ENCODE measurements at regions not wholly inside any gene's neighbourhood (a gene's known extent, or its start where the extent isn't known, plus 50 kb on each side); places are given as distances from the start of the nearest gene placed in this dataset.
"Not testable (repeated sequence)": the region's sequence is repeated elsewhere in the genome, so short reads cannot be mapped to it uniquely, and the experiment has no call there.

- TF ChIP-seq CTCF (IDR thresholded peaks at IDR 0.05; ENCODE audit: unreplicated experiment): no peak
Measured at GRCh38 chr7:90067171-90067570, 87.1 kb upstream of the STEAP1 start.

GRCh38 chr7:90070238-90070637, 84.0 kb upstream of the STEAP1 start:
- DNase-seq: peak; percentile 6
- BruUV-seq (replicated peaks); H3K4me1 Mint-ChIP-seq (ENCODE audit: low read depth, unreplicated experiment); H3K9me3 Mint-ChIP-seq (ENCODE audit: low read depth, unreplicated experiment); H3K27ac Mint-ChIP-seq (ENCODE audit: unreplicated experiment); H3K4me3 Mint-ChIP-seq (ENCODE audit: low read depth, unreplicated experiment); CTCF ChIA-PET; H3K27me3 Mint-ChIP-seq (ENCODE audit: unreplicated experiment); H3K36me3 Mint-ChIP-seq (ENCODE audit: insufficient read depth, unreplicated experiment); intact Hi-C loops (cut with micrococcal nuclease; ENCODE audit: unreplicated experiment): not testable (repeated sequence)

More at GRCh38 chr7:90067171-90067570, 87.1 kb upstream of the STEAP1 start:
- CTCF ChIA-PET: no interaction called here
- intact Hi-C loops (cut with micrococcal nuclease; ENCODE audit: unreplicated experiment): no loop called here
- H3K27ac Mint-ChIP-seq (ENCODE audit: unreplicated experiment): no peak overlapping the region
- no peaks in the 10 kb centered on the region for H3K4me1 Mint-ChIP-seq (ENCODE audit: low read depth, unreplicated experiment)
- no peaks in the 10 kb centered on the region for H3K27me3 Mint-ChIP-seq (ENCODE audit: unreplicated experiment)
- no TSS peak for BruUV-seq (replicated peaks)
- no peak overlapping the region for H3K4me3 Mint-ChIP-seq (ENCODE audit: low read depth, unreplicated experiment)
- no peaks in the 10 kb centered on the region for H3K9me3 Mint-ChIP-seq (ENCODE audit: low read depth, unreplicated experiment)
- H3K36me3 Mint-ChIP-seq (ENCODE audit: insufficient read depth, unreplicated experiment): no peaks in the 10 kb centered on the region
- no peak for DNase-seq

GRCh38 chr7:90078921-90079320, 75.3 kb upstream of the STEAP1 start:
- TF ChIP-seq CTCF (IDR thresholded peaks at IDR 0.05; ENCODE audit: unreplicated experiment): no peak
- Mint-ChIP-seq H3K27ac (ENCODE audit: unreplicated experiment) (no peak overlapping the region), H3K4me3 (ENCODE audit: low read depth, unreplicated experiment) (no peak overlapping the region), H3K36me3 (ENCODE audit: insufficient read depth, unreplicated experiment) (no peaks in the 10 kb centered on the region), H3K27me3 (ENCODE audit: unreplicated experiment) (no peaks in the 10 kb centered on the region), H3K4me1 (ENCODE audit: low read depth, unreplicated experiment) (no peaks in the 10 kb centered on the region), H3K9me3 (ENCODE audit: low read depth, unreplicated experiment) (no peaks in the 10 kb centered on the region)
- BruUV-seq (replicated peaks): no TSS peak
- CTCF ChIA-PET: no interaction called here
- intact Hi-C loops (cut with micrococcal nuclease; ENCODE audit: unreplicated experiment): no loop called here
- DNase-seq: no peak

GRCh38 chr7:90081621-90082020, 72.6 kb upstream of the STEAP1 start:
- no TSS peak for BruUV-seq (replicated peaks)
- H3K9me3 Mint-ChIP-seq (ENCODE audit: low read depth, unreplicated experiment): no peaks in the 10 kb centered on the region
- H3K27me3 Mint-ChIP-seq (ENCODE audit: unreplicated experiment): no peaks in the 10 kb centered on the region
- no peaks in the 10 kb centered on the region for H3K4me1 Mint-ChIP-seq (ENCODE audit: low read depth, unreplicated experiment)
- no peaks in the 10 kb centered on the region for H3K36me3 Mint-ChIP-seq (ENCODE audit: insufficient read depth, unreplicated experiment)
- H3K4me3 Mint-ChIP-seq (ENCODE audit: low read depth, unreplicated experiment): no peak overlapping the region
- DNase-seq: peak; percentile 0
- intact Hi-C loops (cut with micrococcal nuclease; ENCODE audit: unreplicated experiment): no loop called here
- TF ChIP-seq CTCF (IDR thresholded peaks at IDR 0.05; ENCODE audit: unreplicated experiment): no peak
- no peak overlapping the region for H3K27ac Mint-ChIP-seq (ENCODE audit: unreplicated experiment)
- CTCF ChIA-PET: interaction anchor here (0.9 kb wide), 1 partner anchor 244 kb away, joined by 3 read pairs; no protein-coding TSS in a partner anchor

GRCh38 chr7:90092506-90092905, 61.8 kb upstream of the STEAP1 start:
- no TSS peak for BruUV-seq (replicated peaks)
- TF ChIP-seq CTCF (IDR thresholded peaks at IDR 0.05; ENCODE audit: unreplicated experiment): no peak
- H3K36me3 Mint-ChIP-seq (ENCODE audit: insufficient read depth, unreplicated experiment): no peaks in the 10 kb centered on the region
- intact Hi-C loops (cut with micrococcal nuclease; ENCODE audit: unreplicated experiment): no loop called here
- DNase-seq: no peak
- CTCF ChIA-PET: interaction anchor here (0.6 kb wide), 1 partner anchor 1291 kb away, joined by 3 read pairs; no protein-coding TSS in a partner anchor
- H3K4me1 Mint-ChIP-seq (ENCODE audit: low read depth, unreplicated experiment): no peaks in the 10 kb centered on the region
- H3K9me3 Mint-ChIP-seq (ENCODE audit: low read depth, unreplicated experiment): no peaks in the 10 kb centered on the region
- H3K27me3 Mint-ChIP-seq (ENCODE audit: unreplicated experiment): no peaks in the 10 kb centered on the region
- no peak overlapping the region for H3K4me3 Mint-ChIP-seq (ENCODE audit: low read depth, unreplicated experiment)
- no peak overlapping the region for H3K27ac Mint-ChIP-seq (ENCODE audit: unreplicated experiment)
